ENCODE measurements at regions not wholly inside any gene's neighbourhood (a gene's known extent, or its start where the extent isn't known, plus 50 kb on each side); places are given as distances from the start of the nearest gene placed in this dataset.

DNA sequence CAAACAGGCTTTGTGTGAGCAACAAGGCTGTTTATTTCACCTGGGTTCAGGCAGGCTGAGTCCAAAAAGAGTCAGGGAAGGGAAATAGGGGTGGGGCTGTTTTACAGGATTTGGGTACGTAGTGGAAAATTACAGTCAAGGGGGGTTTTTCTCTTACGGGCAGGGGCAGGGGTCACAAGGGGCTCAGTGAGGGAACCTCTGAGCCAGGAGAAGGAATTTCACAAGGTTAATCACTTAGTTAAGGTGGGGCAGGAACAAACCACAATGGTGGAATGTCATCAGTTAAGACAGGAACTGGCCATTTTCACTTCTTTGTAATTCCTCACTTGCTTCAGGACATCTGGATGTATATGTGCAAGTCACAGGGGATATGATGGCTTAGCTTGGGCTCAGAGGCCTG lies 1592.8 kb upstream of the GBE1 start:
- TF ChIP-seq EZH2 (IDR thresholded peaks at IDR 0.05; ENCODE audit: insufficient read depth, poor library complexity, severe bottlenecking) (no peak), EZH2phosphoT487 (IDR thresholded peaks at IDR 0.05; ENCODE audit: insufficient read depth, low read depth) (no peak)
